ENCODE measurements at regions not wholly inside any gene's neighbourhood (a gene's known extent, or its start where the extent isn't known, plus 50 kb on each side); places are given as distances from the start of the nearest gene placed in this dataset.
"Not testable (repeated sequence)": the region's sequence is repeated elsewhere in the genome, so short reads cannot be mapped to it uniquely, and the experiment has no call there.

DNA sequence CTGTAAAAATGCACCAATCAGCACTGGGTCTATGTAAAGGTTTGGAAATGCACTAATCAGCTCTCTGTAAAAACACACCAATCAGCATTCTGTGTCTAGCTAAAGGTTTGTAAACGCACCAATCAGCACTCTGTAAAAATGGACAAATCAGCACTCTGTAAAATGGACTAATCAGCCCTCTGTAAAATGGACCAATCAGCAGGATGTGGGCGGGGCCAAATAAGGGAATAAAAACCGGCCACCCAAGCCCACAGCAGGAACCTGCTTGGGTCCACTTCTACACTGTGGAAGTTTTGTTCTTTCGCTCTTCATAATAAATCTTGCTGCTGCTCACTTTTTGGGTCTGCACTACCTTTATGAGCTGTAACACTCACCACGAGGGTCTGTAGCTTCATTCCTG is 101.0 kb downstream of the SMC2 start:
- not testable (repeated sequence) for H3K4me3 ChIP-seq (ENCODE audit: low read length); DNase-seq (ENCODE audit: low read depth, low spot score)

DNA sequence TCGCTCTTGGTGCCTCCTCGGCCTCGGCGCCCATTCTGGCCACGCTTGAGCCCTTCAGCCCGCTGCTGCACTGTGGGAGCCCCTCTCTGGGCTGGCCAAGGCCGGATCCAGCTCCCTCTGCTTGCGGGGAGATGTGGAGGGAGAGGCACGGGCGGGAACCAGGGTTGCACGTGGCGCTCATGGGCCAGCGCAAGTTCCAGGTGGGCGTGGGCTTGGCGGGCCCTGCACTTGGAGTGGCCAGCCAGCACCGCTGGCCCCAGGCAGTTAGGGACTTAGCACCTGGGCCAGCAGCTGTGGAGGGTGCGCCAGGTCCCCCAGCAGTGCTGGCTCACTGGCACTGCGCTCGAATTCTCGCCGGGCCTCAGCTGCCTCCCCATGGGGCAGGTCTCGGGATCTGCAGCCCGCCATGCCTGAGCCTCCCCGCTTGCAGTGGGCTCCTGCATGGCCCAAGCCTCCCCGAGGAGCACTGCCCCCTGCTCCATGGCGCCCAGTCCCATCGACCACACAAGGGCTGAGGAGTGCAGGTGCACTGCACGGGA is 106.4 kb downstream of the SMC2 start:
- H3K4me3 ChIP-seq (ENCODE audit: low read length) = no peak overlapping the region
- DNase-seq (ENCODE audit: low read depth, low spot score) = no peak

- H3K4me3 ChIP-seq (ENCODE audit: low read length) = no peak overlapping the region
- no peak for DNase-seq (ENCODE audit: low read depth, low spot score)
Measured at GRCh38 chr9:104206766-104207165, 112.7 kb downstream of the SMC2 start.

DNA sequence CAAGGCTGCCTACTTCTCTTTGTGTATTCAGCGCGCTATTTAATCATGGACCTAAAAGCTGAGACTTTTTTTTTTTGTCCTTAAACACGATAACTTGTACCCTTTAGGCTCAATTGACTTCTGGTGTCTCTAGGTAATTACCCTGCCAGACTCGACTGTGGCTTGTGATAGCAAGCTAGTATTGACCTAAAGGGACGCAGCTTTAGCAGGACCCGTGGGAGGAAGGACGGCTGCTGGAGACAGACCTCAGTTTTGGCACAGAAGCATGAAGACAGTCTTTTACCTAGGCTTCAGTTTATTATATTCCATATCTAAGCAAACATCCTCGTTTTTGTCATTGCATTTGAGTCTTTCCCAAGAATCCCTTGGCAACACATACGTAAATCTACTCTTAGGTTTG is 115.3 kb downstream of the SMC2 start:
- H3K4me3 ChIP-seq (ENCODE audit: low read length) = no peak overlapping the region
- DNase-seq (ENCODE audit: low read depth, low spot score) = no peak

- H3K4me3 ChIP-seq (ENCODE audit: low read length) = no peak overlapping the region
- DNase-seq (ENCODE audit: low read depth, low spot score) = no peak
Measured at GRCh38 chr9:104227108-104227507, 133.0 kb downstream of the SMC2 start.

DNA sequence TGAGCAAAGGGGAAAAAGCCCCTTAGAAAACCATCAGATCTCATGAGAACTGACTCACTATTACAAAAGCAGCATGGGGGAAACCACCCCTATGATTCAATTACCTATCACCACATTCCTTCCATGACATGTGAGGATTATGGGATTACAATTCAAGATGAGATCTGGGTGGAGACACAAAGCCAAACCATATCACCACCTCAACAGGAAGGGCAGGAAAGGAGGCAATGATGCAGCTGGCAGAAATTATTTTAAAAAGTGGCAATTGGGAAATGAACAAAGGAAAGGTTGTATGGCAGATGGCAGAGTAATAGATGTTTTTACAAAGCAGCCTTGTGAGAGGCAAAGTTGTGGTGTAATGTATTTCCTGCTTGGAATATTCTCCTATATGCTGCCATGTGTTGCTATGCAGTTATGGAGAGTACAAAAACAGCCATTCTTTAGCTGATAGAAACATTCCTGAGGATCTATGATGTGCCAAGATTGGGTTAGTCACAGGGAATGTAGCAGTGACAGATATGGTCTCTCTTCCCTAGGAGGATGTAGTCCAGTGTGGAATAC is 138.8 kb downstream of the SMC2 start:
- no peak overlapping the region for H3K4me3 ChIP-seq (ENCODE audit: low read length)
- no peak for DNase-seq (ENCODE audit: low read depth, low spot score)

GRCh38 chr9:104233366-104233765 is 139.3 kb downstream of the SMC2 start:
- no peak for DNase-seq (ENCODE audit: low read depth, low spot score)
- no peak overlapping the region for H3K4me3 ChIP-seq (ENCODE audit: low read length)

DNA sequence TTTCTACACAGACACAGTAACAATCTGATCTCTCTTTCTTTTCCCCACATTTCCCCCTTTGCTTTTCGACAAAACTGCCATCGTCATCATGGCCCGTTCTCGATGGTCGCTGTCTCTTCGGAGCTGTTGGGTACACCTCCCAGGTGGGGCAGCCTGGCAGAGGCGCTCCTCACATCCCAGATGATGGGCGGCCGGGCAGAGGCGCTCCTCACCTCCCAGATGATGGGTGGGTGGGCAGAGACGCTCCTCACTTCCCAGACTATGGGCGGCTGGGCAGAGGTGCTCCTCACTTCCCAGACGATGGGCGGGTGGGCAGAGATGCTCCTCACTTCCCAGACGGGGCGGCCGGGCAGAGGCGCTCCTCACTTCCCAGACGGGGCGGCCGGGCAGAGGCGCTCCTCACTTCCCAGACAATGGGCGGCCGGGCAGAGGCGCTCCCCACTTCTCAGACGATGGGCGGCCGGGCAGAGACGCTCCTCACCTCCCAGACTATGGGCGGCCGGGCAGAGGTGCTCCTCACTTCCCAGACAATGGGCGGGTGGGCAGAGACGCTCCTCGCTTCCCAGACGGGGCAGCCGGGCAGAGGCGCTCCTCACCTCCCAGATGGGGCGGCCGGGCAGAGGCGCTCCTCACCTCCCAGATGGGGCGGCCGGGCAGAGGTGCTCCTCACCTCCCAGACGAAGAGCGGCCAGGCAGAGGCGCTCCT is 140.7 kb downstream of the SMC2 start:
- H3K4me3 ChIP-seq (ENCODE audit: low read length); DNase-seq (ENCODE audit: low read depth, low spot score): not testable (repeated sequence)

- H3K4me3 ChIP-seq (ENCODE audit: low read length); DNase-seq (ENCODE audit: low read depth, low spot score): not testable (repeated sequence)
Measured at GRCh38 chr9:104235347-104236120, 141.4 kb downstream of the SMC2 start.

DNA sequence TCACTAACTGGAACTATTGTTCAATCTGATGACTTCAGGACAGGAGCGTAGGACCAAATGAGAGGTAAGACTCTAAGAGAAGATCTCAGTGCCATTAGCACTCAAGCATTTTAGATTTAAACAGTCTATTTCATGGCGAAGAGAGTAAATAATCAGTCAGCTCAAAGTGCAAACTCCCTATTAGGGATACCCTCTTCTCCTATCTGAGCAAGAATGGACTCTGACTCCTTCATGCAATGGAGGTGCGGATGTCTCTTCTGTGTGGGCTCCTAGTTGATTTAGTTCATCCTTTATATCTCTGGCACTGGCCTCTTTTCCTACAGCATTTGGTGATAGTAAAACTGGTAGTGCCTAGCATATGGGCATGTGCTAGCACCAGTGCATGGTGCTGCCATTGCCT is 144.6 kb downstream of the SMC2 start:
- no peak overlapping the region for H3K4me3 ChIP-seq (ENCODE audit: low read length)
- DNase-seq (ENCODE audit: low read depth, low spot score) = no peak

DNA sequence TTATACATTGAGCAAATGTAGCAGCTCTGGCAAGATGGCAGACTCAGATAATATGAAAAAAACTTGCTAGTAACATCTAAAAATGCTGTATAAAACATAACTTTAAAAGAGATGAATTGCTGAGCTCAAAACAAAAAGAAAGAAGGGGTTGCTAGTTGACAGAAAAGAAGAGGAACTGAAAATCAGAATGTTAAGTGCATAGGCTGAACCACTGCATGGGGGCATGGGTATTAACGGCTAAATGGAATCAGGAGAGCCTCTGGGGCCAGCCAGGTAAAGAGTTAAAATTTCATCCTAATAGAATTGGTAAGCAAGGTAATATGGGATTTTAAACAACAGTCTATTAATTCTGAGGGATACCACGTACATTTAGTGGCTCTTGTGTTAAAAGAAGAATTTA is 146.8 kb downstream of the SMC2 start:
- DNase-seq (ENCODE audit: low read depth, low spot score) = no peak

DNA sequence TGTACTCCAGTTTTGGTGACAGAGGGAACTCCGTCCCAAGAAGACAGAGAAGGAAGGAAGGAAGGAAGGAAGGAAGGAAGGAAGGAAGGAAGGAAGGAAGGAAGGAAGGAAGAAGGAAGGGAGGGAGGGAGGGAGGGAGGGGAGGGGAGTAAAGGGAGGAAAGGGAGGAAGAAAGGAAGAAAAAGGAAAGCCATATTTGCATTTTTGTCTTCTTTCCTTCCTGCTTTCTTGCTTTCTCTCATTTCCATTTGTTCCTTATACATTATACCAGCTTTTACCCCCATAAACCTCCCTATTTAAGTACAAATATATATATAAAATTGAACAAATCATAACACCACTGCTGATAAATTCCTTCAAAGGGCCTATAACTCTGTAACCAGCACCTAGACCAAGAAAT is 151.8 kb downstream of the SMC2 start:
- DNase-seq (ENCODE audit: low read depth, low spot score) = no peak
- no peak overlapping the region for H3K4me3 ChIP-seq (ENCODE audit: low read length)

More for the DNA sequence above, 146.8 kb downstream of the SMC2 start:
- H3K4me3 ChIP-seq (ENCODE audit: low read length) = no peak overlapping the region

DNA sequence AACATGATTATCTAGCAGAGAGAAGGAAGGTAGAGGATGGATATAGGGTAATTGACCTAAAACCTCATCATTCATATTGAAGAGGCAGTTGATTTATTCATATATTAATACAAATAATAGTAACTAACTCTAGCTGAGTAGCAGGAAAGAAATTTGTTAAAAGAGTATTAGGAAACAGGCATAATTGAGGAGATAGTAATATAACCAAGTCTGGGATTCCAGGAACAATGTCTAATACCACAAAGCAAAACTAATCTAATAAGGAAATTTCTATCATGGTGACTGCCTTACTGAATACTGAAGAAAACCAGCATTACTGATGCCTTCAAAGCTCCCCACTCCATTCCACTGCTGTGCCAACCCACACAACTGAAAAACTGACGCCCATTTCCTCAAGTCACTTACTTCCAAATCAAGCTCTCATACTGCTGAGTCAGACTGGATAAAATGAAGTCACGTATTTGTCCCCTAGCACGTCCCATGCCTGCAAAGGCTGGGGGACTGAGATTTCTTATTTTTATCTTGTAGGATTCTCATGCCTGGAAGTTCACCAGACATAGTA is 153.9 kb downstream of the SMC2 start:
- DNase-seq (ENCODE audit: low read depth, low spot score) = no peak
- H3K4me3 ChIP-seq (ENCODE audit: low read length) = no peak overlapping the region

DNA sequence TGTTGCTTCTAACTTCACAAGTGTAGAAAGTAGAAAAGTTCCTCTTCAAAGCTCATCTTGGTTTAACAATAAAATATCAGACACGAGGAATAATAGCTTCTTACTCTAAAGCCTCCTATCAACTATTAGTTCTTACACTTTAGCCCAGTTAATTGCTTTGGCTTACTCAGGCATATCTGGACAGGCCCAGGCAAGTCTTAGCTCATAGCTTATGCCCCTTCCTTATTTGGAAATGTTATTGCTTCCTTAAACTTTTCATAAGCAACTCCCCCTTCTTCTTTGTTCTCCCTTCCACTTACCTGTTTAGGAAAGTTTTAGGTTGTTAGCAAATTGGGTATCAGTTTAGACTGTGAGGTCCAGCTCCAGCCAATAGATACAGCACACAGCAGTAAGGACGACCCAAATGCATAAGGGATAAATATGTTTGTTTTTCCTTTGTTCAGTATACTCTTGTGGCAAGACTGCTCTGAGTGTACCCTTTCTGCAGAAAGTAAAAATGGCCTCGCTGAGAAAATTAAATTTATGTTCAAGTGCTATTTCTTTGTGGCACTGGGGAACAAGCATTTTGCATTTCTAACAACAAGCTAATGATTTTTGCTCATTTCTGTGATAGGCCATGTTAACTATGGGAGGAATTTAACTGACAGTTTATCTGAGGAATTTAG is 162.1 kb downstream of the SMC2 start:
- no peak overlapping the region for H3K4me3 ChIP-seq (ENCODE audit: low read length)
- no peak for DNase-seq (ENCODE audit: low read depth, low spot score)

DNA sequence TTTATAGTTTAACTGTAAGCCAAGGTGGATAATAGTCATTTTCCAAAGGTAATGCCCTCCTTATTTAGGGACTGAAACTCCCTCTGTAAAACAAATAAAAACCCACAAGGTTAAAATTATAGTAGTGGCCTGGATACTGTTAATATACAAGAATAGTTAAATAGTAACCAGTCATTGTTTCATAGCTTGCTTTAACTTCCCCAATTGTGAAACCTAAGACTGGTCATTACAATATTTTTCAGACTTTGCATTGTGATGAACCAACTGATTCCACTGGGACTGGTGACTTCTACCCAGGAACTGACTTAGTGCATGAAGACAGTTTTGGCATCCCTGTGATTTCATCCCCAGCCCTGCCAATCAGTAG is 162.6 kb downstream of the SMC2 start:
- H3K4me3 ChIP-seq (ENCODE audit: low read length) = no peak overlapping the region
- DNase-seq (ENCODE audit: low read depth, low spot score) = no peak

DNA sequence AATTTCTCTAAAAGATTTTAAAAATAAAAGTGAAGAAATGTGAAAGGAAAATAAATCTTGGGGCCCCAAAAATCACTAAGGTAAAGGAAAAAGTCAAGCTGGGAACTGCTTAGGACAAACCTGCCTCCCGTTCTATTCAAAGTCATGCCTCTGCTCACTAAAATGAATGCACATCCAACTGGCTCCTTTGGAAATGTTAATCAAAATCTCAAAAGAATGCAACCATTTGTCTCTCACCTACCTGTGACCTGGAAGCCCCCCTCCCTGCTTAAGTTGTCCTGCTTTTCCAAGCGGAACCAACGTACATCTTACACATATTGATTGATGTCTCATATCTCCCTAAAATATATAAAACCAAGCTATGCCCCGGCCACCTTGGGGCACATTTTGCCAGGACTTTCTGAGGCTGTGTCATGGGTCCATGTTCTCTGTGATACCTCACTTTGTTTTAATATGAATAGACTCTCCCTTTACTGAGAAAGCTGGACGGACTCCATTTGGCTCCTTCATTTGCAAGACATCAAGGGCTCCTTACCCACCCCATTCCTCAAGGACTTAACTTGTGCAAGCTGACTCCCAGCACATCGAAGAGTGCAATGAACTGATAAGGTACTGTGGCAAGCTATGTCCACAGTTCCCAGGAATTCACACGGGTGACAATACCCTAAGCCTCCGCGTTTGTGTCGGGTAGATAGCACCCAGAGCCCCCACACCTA is 164.3 kb downstream of the SMC2 start:
- DNase-seq (ENCODE audit: low read depth, low spot score) = no peak
- no peak overlapping the region for H3K4me3 ChIP-seq (ENCODE audit: low read length)

DNA sequence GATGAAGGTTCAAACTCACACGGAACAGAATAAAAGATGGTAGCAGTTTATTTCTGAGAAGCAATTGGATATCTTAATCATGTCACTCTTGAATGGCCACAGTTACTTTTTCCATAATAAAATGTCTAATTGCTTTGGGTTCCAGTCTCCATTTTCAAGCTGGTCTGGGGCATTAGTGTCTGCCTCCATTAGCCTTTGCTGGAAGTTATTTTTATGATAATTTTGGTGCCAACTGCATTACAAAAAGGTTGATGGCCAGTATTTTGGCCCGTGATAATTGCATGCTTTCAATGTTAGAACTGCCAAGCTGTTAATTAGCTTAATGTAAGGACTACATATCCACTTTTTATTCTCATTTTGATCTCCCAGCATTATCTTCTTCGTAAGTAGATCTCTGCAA is 165.9 kb downstream of the SMC2 start:
- no peak overlapping the region for H3K4me3 ChIP-seq (ENCODE audit: low read length)
- DNase-seq (ENCODE audit: low read depth, low spot score) = no peak

- DNase-seq (ENCODE audit: low read depth, low spot score) = no peak
- no peak overlapping the region for H3K4me3 ChIP-seq (ENCODE audit: low read length)
Measured at GRCh38 chr9:104263942-104264341, 169.8 kb downstream of the SMC2 start.

DNA sequence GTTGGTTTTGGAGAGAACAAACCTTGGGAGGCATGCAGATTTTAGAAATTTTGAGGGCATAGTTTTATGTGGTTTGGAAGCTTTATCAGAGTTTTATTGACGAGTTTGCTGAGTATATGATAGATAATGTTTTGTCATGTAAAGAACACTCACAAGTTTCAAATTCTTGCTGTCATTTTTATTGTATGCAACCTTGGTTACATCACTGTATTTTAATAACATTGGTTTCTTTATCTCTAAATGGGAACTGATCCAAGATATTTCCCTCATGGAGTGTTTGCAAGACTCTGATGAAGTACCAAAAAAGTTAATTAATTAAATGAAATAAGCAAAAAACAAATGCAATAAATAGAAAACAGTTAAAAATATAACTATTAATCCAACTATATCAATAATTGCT is 170.3 kb downstream of the SMC2 start:
- DNase-seq (ENCODE audit: low read depth, low spot score) = no peak
- H3K4me3 ChIP-seq (ENCODE audit: low read length) = no peak overlapping the region
